Activated T-helper 2 cell treated with anti-CD3 and anti-CD28 coated beads, Interferon-gamma antibody, Interleukin-2, Interleukin-4, amounts not matched to agents 10 μg/mL and 5 μg/mL and 100 μg/mL, durations not matched to agents 14 hours and 24 hours and 36 hours (primary cell): ENCODE measurements at regions not wholly inside any gene's neighbourhood (a gene's known extent, or its start where the extent isn't known, plus 50 kb on each side); places are given as distances from the start of the nearest gene placed in this dataset.
A peak's percentile ranks its signal among the peaks of the same experiment; 100 is the strongest.

Experiments
- DNase-seq: peaks from one replicate; pipeline ENCODE4 v3.0.0; 2021; ENCODE audit warnings: low spot score
- H3K27ac Mint-ChIP-seq: one replicate; pipeline ENCODE4 v1.8.0; 2021; ENCODE audit warnings: mixed read lengths
- H3K27me3 Mint-ChIP-seq: one replicate; pipeline ENCODE4 v1.8.0; 2021; ENCODE audit warnings: low read depth, mixed read lengths
- H3K36me3 Mint-ChIP-seq: one replicate; pipeline ENCODE4 v1.8.0; 2021; ENCODE audit warnings: low read depth, mixed read lengths
- H3K4me1 Mint-ChIP-seq: one replicate; pipeline ENCODE4 v1.8.0; 2021; ENCODE audit warnings: low read depth, mixed read lengths
- H3K4me3 Mint-ChIP-seq: one replicate; pipeline ENCODE4 v1.8.0; 2021; ENCODE audit warnings: low read depth, mild to moderate bottlenecking, moderate library complexity, mixed read lengths
- H3K9me3 Mint-ChIP-seq: one replicate; pipeline ENCODE4 v1.8.0; 2021; ENCODE audit warnings: mixed read lengths
- intact Hi-C: fragments of 100-400 bp; cut with micrococcal nuclease; formaldehyde crosslinking; loops from one replicate; pipeline ENCODE4 v1.15.1; 2023

GRCh38 chr6:25219917-25220278 lies 59.3 kb upstream of the CARMIL1 start:
- no peak overlapping the region for H3K4me3 Mint-ChIP-seq
- peaks cover 13% of the 10 kb centered on the region for H3K4me1 Mint-ChIP-seq
- H3K9me3 Mint-ChIP-seq = no peaks in the 10 kb centered on the region
- H3K27ac Mint-ChIP-seq = no peak overlapping the region
- H3K27me3 Mint-ChIP-seq = peaks cover 2% of the 10 kb centered on the region
- DNase-seq = no peak
- H3K36me3 Mint-ChIP-seq = no peaks in the 10 kb centered on the region
- intact Hi-C loops = no loop called here

GRCh38 chr6:25220857-25221256 lies 58.3 kb upstream of the CARMIL1 start:
- Mint-ChIP-seq H3K27me3 (peaks cover 5% of the 10 kb centered on the region), H3K36me3 (no peaks in the 10 kb centered on the region), H3K4me3 (no peak overlapping the region), H3K27ac (no peak overlapping the region), H3K9me3 (no peaks in the 10 kb centered on the region), H3K4me1 (peaks cover 13% of the 10 kb centered on the region)
- intact Hi-C loops = no loop called here
- DNase-seq = no peak

- DNase-seq = no peak
- peaks cover 13% of the 10 kb centered on the region for H3K4me1 Mint-ChIP-seq
- intact Hi-C loops = loop anchor here (2.0 kb wide), 2 partner anchors 269 to 381 kb away; no protein-coding TSS in a partner anchor
- no peaks in the 10 kb centered on the region for H3K36me3 Mint-ChIP-seq
- no peak overlapping the region for H3K4me3 Mint-ChIP-seq
- no peak overlapping the region for H3K27ac Mint-ChIP-seq
- peaks cover 6% of the 10 kb centered on the region for H3K27me3 Mint-ChIP-seq
- no peaks in the 10 kb centered on the region for H3K9me3 Mint-ChIP-seq
These were observed 57.0 kb upstream of the CARMIL1 start for GRCh38 chr6:25222006-25222678.

GRCh38 chr6:25223490-25223991 lies 55.6 kb upstream of the CARMIL1 start:
- intact Hi-C loops = loop anchor here (1.0 to 2.0 kb wide), 3 partner anchors 267 to 379 kb away; no protein-coding TSS in a partner anchor
- H3K4me3 Mint-ChIP-seq = peak overlapping the region; percentile 57
- H3K36me3 Mint-ChIP-seq = no peaks in the 10 kb centered on the region
- DNase-seq = peak; percentile 24
- H3K27me3 Mint-ChIP-seq = peaks cover 6% of the 10 kb centered on the region
- H3K9me3 Mint-ChIP-seq = no peaks in the 10 kb centered on the region
- no peak overlapping the region for H3K27ac Mint-ChIP-seq
- peaks cover 13% of the 10 kb centered on the region for H3K4me1 Mint-ChIP-seq

GRCh38 chr6:25224242-25224641 lies 54.9 kb upstream of the CARMIL1 start:
- Mint-ChIP-seq H3K27me3 (peaks cover 6% of the 10 kb centered on the region), H3K4me1 (peaks cover 13% of the 10 kb centered on the region), H3K36me3 (no peaks in the 10 kb centered on the region), H3K4me3 (peak overlapping the region; percentile 57), H3K27ac (no peak overlapping the region), H3K9me3 (no peaks in the 10 kb centered on the region)
- intact Hi-C loops = no loop called here
- no peak for DNase-seq

- DNase-seq = no peak
- Mint-ChIP-seq H3K4me1 (peaks cover 13% of the 10 kb centered on the region), H3K4me3 (no peak overlapping the region), H3K36me3 (no peaks in the 10 kb centered on the region), H3K9me3 (no peaks in the 10 kb centered on the region), H3K27me3 (peaks cover 11% of the 10 kb centered on the region), H3K27ac (no peak overlapping the region)
- intact Hi-C loops = no loop called here
These were observed 51.3 kb upstream of the CARMIL1 start for GRCh38 chr6:25227854-25228253.
